SHP77 (cell line): ENCODE measurements at regions not wholly inside any gene's neighbourhood (a gene's known extent, or its start where the extent isn't known, plus 50 kb on each side); places are given as distances from the start of the nearest gene placed in this dataset.

Experiments used
- DNase-seq, 2 experiments: peaks; one replicate each; lab custom pipeline; 2025; lab: John Stamatoyannopoulos, UW

GRCh38 chr11:37762079-37762478 lies 1164.0 kb upstream of the RAG2 start:
- no peak for DNase-seq

DNA sequence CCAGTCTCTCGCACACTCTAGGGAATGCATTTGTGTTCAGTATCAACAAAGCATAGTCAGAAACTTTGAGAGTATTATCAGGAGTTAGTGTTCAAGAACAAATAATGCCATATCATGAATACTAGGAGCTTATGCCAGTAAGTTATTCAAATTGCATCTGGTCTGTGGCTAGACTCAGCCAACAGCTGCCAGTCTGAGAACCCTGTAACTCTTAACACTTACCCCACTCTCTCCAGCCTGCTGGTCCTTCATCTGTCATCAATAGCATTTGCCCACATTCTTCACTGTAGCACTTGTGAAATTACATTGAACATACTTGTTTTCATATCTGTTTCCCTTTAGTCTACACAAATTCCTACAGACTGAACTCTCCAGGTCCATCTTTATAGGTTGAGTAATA lies 1157.5 kb upstream of the RAG2 start:
- no peak for DNase-seq

DNA sequence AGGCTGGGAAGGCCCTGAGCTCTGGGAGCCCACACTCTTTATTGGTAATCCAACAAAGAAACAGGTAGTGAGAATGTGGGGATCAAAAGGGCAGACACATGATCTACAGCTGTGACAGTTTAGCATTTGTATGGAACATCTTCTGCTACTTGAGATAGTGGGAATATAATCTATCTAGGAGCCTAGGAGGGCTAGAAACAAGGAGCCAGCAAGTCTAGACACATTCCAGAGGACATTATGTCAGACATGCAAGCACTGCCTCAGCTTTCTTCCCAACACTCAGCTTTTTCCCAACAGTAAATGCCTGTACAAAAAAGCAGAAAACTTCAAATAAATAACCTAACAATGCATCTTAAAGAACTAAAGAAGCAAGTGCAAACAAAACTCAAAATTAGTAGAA lies 1150.6 kb upstream of the RAG2 start:
- no peak for DNase-seq

DNA sequence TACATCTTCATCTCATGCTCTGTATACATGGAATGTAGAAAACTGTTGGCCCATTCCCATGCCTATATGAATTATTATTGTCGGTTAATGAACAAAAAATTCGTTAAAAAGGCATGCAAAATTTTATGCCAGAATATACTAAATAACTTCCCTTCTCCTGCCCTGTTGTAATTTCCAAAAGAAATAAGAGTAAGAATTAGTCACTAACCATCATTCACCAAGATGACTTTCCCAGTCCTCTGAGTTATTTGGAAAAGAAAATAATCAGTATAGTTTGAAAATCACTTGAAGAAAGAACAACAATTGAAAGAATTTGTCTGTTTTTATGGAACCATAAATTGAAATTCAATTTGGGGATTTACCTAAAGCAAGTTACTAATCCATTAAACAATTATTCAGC lies 1149.1 kb upstream of the RAG2 start:
- no peak for DNase-seq

DNA sequence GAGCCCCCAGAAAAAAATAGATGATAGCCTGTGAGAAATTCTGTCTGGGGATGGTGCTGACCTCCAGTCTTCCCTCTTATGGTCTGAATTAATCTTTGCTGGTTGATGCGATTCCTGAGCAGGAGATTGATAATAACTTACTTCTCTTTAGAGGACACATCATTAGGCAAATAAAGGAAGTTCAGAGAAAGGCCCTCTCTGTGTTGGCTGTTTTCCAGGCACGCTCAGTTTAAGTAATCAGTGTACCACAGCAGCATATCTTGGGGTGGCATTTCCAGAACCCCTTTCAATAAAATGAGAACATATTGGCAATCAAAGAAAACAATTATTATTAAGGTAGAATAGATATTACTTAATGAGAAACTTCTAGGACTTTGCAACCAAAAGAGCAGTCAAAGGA lies 1129.3 kb upstream of the RAG2 start:
- no peak for DNase-seq

GRCh38 chr11:37724315-37724714 lies 1126.3 kb upstream of the RAG2 start:
- no peak for DNase-seq

DNA sequence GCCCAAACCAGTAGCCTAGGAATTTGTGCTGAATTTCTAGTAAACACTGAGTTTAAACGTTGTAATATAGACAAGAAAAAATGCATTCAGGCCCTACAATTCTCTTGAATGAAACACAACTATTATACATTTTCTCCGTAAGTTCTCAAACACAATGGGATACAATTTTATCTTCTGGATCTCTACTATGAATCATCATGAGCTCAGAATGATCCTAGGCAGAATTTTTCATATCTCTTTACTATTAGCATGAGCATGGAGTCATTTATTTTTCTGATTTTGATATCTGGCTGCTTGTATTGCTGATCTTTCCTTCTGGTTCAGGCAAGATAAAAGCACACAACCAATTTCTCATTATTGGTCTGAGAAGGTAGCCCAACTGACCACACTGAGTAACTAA lies 1123.4 kb upstream of the RAG2 start:
- no peak for DNase-seq

DNA sequence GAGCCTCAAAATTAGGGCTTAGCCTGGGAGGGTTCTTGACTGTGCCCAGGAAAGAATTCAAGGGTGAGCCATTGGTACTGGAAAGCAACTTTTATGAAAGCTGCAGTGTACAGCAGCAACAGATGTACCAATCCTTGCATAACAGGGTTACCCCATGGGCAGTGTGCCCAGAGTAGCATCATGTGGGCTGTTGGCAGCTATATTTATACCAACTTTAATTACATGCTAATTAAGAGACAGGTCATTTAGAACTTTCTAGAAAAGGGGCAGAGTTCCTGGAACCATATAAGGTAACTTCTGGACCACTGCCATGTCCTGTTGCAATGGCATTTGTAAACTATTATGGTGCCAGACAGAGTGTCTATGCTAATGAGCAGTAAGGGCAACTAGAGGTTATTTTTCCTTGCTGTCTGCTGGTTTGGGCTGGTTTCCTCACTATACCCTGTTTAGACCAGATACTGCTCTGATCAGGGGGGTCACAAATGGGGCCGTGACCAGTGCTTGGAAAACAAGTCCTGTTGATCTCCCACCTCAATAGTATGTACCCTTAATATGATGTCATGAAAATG lies 1120.5 kb upstream of the RAG2 start:
- no peak for DNase-seq

- DNase-seq: peak in 1 of 2 experiments; percentile 8
Observed at GRCh38 chr11:37712251-37712650, 1114.2 kb upstream of the RAG2 start.

- no peak for DNase-seq
Observed at GRCh38 chr11:37710031-37710430, 1112.0 kb upstream of the RAG2 start.

DNA sequence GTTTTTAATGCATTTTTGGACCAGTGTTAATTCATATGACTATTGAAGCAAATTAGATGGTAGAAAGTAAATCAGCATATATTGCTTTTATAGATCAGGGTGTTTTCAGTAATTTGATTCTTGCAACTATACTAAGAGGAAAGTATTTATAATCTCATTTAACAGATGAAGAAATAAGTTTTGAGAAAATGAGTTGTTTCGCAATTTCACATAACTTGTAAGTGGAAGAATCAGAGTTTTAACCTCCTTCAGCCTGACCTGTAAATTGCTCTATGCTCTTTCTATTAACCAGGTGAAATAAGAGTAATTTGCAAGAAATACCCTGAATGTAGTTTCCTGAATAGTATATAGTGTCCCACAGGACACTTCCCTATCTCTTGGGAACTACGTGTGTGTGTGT lies 1106.8 kb upstream of the RAG2 start:
- no peak for DNase-seq

GRCh38 chr11:37699644-37700043 lies 1101.6 kb upstream of the RAG2 start:
- DNase-seq: no peak

- no peak for DNase-seq
Observed at GRCh38 chr11:37695283-37695682, 1097.2 kb upstream of the RAG2 start.

DNA sequence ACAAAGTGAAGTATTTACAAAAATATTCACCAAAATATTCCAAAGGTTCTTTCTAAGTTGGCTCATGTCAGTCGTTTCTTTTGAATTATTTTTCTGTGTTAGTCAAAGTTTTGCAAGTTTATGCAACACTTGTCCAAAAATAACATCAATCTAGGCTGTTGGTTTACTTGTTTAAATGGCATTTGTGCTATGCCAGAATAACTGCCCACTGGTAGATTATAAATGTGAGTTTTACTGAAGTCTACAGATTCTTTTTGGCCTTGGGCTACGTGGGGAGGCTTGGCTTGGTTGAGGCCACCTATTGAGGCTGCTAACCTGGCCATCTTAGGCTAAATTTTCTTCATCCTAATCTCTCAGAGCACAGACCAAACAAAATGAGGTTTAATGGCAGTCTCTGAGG lies 1091.9 kb upstream of the RAG2 start:
- no peak for DNase-seq

- no peak for DNase-seq
Observed at GRCh38 chr11:37688456-37688855, 1090.4 kb upstream of the RAG2 start.

- no peak for DNase-seq
Observed at GRCh38 chr11:37687130-37687529, 1089.1 kb upstream of the RAG2 start.

DNA sequence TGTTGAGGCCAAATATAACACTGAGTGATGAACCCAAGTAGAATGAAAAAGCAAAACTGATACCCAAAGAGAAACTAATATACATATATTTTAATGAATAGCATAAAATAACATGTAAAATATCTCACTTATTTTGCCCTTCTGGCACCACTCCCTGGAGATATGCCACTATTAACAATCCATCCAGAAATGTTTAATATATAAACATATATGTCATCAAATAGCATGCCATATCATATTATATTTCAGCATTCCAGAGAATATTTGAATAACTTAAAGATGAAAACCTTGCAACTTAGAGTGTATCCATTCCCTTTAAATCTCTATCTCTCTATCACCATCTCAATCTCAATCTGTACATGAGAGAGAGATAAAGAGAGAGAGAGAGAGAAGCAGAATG lies 1073.3 kb upstream of the RAG2 start:
- no peak for DNase-seq

- no peak for DNase-seq
Observed at GRCh38 chr11:37666960-37667359, 1068.9 kb upstream of the RAG2 start.

DNA sequence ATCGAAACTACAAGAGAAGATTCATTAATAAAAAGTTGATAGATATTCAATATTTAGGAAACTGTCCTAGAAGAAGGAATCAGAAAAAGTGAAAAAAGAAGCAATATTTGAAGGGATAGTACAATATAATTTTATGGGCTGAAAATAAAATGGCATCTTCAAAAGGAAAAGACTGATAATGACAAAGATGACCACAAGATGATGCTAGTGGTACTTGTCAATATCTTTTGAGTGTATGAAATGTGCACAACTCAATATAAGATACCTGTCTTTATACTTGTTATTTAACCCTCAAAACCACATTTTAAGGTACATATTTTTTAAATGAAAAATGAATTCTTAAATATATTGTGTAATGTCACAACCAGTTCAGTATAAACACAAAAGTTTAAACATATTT lies 1059.6 kb upstream of the RAG2 start:
- DNase-seq: peak in 1 of 2 experiments; percentile 1

- DNase-seq: no peak
Observed at GRCh38 chr11:37647767-37648166, 1049.7 kb upstream of the RAG2 start.

GRCh38 chr11:37643968-37644367 lies 1045.9 kb upstream of the RAG2 start:
- DNase-seq: no peak

DNA sequence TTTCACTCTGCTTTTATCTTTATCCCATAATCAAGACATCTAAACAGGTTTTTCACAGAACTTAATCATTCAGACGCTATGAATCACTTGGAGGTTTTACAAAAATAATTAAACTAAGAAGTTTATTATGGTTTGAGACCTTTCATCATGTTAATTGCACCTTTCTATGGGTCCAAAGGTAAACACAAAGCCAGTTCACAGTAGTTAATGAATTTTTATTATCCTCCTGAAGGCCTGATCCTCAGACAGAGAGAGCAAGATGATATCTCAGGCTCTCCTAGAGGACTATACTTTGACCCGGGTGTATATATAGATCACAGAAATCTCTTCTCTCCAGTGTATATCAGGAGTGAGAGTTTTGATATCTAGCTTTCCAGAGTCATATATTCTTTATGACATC lies 1044.3 kb upstream of the RAG2 start:
- DNase-seq: no peak

- DNase-seq: no peak
Observed at GRCh38 chr11:37632748-37633147, 1034.7 kb upstream of the RAG2 start.

DNA sequence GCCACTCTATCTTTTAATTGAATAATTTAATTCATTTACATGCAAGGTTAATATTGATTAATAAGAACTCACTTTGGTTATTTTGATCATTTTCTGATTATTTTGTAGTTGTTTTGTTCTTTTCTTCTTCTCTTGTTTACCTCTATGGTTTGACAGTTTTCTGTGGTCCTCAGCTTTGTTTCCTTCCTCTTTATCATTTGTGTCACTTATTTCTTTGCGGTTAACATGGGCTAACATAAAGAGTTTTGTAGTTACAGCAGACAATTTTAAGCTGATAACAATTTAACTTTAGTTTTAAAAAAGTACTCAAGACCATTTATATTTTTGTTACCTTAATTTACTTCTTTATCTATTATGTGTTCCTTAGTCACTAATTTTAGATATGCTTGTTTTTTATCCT lies 1032.8 kb upstream of the RAG2 start:
- no peak for DNase-seq

GRCh38 chr11:37623778-37624177 lies 1025.7 kb upstream of the RAG2 start:
- no peak for DNase-seq
